NCI-H345 (cell line): ENCODE measurements at regions not wholly inside any gene's neighbourhood (a gene's known extent, or its start where the extent isn't known, plus 50 kb on each side); places are given as distances from the start of the nearest gene placed in this dataset.

ENCODE experiments used
- DNase-seq: peaks from one replicate; lab custom pipeline; 2025; lab: John Stamatoyannopoulos, UW

DNA sequence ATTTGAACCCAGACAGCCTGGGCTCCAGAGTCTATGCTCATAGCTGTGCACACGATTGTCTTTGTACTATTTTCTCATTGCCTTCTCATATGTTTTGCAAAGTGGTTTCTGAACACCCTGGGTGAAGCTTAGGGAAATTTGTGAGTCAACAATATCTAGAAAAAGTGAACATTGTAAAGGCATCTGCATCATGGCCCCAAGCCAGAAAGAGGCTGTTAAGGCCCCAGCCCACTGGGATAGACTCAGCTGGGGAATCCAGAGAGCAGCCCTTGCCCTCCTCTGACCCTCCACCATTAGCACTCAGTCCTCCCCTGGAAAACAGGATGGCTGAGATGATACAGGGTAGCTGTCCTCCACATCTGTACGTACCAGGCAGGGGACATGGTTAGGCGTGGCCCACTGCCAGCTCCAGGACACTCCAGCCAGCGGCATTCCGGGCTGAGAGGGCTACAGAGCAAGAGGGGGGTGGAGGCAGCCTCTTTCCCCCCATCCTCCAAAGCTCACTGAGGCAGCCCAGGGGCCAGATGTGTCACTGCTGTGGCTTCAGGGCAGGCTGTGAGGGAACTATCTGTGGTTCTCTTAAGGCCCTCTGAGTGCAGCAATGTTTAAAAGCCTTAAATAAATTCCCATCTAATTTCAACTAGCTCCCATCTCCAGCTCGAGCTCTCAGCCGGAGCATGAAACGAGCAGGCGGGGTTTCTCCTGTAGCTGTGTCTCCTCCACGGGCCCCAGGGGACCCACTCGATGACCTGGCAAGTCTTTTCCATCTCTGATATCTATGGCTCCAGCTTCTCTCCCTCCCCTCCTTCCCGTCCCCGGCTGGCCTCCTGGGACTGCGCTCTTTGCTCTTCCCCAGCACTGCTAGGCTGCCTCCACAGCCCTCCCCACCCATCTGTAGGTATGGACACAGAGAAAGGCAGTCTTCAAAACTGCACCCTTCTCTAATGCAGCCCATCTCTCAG, 209.4 kb upstream of the LRFN2 start:
- DNase-seq, result peak; percentile 46

DNA sequence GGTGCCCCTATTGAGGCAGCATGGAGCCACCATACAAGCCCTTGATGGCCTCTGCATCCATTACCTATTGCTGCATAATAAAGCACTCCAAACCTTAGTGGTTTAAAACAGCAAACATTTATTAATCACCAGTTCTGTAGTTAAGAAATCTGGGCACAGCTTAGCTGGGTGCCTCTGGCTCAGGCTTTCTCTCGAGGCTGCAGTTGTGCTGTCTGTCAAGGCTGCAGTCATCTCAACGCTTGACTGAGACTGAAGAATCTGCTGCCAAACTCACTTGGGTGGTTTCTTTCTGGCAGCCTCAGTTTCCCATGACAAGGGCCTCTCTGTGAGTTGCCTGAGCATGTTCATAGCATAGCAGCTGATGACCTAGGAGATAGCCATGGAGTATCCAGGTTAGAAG, 207.4 kb upstream of the LRFN2 start:
- DNase-seq, result no peak

DNA sequence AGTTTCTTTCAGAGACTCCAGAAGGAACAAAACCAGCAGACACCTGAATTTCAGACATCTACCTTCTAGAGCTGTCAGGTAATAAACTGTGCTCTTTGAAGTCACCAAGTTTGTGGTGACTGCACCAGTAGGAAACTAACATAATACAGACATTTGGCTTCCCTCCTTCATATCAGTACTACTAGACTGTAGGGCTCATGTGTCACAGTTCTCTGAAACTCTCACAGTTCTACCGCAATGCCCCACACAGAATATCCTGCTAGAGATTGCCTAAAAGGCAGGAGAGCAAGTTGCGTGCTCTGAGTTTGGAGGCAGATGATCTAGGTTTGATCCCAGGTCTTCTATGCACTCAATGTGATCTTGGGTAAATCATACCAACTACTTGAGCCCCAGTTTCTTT, 205.0 kb upstream of the LRFN2 start:
- DNase-seq, result no peak

DNA sequence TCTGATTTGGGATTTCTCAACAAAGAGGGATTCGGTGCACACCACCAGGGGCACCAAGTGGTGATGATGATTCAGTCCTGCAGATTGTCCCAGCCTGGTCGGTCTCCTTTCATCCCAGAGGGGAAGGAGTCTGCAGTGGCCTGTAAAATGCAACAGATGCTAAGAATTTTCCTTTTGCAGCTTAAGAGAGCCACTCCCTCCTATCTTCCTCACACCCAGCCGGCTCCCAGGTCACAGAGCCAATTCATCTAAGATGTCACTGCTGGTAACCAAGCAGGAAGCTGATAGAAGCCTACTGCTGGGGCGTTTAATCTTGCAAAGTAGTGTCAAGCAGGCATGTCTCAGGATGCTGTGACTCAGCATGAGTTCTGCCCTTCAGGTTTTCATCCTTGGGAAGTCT, 203.8 kb upstream of the LRFN2 start:
- DNase-seq, result no peak

DNA sequence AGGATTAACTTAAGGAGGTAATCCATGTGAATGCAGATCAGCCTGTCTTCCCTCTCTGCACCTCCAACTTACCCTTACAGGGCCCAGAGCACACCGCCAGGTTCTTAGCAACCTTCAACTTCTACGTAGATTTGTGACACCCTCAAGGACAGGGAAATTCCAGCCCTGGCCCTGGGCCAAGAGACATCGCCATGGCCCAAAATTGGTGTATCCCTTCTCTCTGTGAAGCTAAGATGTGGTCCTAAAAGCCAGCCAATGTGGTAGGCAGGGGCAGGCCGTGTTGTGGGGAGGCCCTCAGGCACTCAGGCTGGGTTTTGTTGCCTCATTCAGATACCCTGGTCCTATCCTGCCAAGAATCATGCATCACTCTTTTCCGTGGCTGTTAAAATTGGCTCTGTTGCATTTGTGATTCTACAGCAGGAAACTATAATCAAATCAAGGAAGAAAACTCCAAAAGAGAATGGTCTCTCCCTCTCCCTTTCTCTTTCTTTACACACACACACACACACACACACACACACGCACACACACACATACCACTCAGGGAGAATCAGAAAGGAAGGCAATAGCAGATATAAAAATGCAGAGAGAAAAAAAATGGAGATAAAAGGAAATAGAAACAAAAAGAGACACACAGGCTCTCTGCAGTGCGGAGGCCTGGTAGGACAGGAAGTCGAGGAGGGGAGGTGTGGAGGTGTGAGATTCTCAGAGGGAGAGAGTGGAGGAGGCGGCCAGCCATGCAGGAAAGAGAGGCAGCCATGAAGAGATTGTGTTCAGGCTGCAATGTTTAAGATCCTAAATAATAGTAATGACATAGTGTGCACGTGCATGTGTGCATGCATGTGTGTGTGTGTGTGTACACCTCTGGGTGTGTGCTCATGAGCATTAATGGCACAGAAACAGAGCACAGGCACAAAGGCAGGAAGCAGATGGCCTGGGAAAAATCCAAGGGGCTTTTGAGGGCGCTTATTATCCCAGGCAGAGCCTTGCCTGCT, 201.8 kb upstream of the LRFN2 start:
- no peak for DNase-seq

DNA sequence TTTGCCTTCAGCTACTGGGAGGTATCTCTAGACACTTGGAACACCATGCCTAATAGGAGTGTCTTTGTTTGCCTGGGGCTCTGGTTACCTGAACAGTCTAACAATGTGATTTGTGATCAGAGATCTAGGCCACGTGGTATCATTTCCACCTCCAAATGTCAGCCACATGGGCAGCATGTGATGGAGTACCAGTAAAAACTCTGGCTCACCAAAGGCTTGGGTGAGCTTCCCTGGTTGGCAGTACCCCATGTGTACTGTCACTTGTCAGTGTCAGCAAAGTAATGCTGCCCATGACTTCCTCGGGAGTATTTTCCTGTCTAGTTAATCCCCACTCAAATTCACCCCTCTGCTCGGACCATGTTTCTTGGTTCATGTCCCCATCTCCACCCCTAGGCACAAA, 195.2 kb upstream of the LRFN2 start:
- no peak for DNase-seq

DNA sequence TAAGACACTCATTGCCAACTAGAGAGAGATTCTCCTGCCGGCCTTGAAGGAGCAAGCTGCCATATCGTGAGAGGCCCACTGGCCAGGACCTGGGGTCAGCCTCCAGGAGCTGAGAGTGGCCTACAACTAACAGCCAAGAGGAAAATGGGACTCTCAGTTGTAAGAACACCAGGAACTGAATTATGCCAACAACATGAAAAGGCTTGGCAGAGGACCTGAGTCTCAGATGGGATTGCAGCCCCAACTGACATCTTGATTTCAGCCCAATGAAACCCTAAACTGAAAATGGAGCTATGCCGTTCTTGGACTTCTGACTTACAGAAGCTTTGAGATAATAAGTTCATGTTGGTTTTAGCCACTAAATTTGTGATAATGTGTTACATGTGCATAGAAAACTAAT, 193.5 kb upstream of the LRFN2 start:
- DNase-seq, result no peak

DNA sequence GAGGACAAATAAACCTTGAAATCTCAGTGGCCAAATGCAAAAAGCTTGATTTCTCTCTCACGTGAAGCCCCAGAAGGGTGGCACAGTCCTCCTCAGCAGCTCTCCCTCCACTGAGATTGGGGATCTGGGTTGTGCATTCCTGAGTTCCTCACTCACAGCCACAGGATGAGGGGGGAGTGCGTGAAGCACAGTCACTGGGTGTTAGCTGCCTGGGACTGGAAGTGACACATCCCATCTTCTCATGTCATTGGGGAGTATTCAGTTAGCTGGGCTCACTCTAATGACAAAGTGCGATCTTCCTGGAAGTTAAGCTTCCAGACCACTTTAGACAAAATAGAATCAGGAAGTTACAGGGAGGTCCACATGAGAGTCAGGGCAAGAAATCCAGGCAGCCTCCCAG, 192.2 kb upstream of the LRFN2 start:
- DNase-seq, result no peak

DNA sequence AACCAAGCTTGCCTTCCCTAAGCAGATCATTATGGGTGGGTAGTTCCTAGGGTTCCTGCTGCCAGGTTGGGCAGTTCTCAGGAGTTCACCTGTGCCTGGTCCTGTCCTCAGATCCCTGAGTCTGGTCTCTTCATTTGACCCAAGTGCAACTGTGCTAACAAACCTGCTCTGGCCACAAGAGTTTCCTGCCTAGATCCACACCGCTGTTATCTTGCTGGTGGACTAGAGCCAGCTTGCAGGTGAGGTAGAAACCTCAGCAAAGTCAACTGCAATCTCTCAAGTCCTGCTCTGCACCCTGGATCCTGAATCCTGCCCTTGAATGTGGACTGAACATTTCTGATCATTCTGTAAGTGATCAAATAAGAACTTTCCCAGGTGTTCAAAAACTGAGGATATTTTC, 191.8 kb upstream of the LRFN2 start:
- DNase-seq, result no peak

DNA sequence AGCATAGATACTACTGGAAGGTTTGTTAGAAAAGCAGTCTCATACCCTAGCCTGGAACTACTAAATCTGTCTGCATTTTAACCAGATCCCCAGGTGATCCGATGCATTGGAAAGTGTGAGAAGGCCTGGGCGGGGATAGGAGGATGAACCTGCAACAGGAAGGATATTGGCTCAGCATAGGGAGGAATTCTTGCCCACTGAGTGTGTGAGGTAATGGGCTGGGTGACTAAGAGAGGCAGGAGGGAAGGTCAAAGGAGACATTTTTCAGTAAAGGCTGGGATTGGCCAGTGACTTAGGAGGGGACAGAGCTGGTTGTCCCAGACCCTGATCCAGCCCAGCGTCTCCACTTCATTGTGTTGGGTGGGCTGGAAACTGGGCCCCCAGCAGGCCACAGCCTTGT, 191.0 kb upstream of the LRFN2 start:
- DNase-seq, result no peak

DNA sequence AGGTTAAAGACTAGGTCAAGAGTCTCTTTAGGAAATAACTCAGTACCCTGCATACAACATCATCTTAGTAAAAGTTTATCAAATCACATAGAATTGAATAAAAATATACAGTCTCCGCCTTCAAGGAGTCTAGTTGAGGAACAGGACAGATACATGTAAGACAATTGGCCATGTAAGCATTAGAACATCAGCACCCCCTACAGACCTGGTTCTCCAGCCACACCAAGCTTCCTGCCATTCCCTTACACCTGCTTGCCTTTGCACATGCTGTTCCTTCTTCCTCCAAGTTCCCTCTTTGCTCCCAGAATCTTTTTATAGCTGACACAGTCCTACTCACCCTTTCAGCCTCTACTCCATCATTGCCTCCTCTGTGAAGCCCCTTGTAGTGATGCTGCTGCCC, 187.8 kb upstream of the LRFN2 start:
- no peak for DNase-seq

DNA sequence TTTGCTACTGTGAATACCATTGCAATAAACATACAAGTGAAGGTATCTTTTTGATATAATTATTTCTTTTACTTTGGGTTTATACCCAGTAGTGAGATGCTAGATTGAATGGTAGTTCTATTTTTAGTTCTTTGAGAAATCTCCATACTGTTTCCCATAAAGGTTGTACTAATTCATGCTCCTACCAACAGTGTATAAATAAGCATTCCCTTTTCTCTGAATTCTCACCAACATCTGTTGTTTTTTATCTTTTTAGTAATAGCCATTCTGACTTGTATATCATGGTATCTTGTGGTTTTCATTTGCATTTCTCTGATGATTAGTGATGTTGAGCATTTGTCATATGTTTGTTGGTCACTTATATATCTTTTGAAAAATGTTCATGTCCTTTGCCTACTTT, 183.6 kb upstream of the LRFN2 start:
- no peak for DNase-seq

DNA sequence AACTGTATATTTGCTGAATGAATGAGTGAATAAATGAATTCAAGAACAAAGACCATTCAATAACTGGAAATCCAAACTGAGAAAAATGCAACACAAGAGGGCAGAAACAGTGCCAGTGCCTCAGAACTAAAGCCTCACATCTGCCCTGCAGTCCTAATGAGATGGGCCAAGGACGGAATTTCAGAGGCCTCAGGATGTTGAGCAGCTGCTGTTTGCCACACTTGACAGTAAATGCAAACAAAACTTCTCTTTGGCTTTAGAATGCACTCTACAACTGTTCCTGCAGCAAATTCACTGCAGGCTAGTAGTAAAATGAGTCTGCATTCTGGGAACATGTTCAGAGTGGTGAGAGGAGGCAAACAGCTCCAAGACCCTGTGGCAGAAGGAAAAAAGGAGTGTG, 177.6 kb upstream of the LRFN2 start:
- peak; percentile 10 for DNase-seq

DNA sequence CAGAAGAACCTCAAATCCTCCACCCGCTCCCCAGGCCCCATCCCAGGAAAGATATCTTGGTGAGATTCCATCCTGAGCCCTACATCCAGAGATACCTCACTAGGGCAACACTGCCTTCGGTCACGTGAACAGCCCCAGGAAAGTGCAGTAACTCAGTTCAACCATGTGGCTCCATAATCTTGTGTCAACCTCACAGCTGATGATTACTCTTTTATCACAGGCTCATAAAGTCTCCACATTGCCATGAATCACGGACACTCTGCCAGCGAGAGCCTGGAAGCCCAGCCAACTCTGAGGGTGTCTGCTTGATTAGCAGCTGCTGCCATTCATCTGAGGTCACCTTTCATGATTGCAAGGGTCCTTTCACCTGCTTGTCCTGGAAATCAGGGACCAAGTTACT, 175.8 kb upstream of the LRFN2 start:
- no peak for DNase-seq

DNA sequence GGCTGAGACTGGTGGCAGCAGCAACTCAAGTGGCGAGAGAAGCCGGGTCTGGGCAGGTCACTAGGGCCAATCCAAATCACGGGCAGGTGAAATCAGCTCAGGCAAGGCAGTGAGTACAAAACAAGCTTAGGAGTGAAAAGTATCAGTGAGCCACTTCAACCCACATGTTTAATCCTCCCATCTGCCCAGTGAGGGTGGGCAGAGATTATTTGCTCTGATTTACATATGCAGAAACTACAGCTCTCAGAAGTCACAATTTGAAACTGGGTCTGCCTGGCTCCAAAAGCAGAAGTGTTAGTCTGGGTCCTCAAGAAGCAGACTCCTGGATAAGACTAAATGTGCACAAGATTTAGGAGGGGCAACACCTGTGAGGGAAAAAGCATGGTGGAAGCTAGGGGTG, 173.7 kb upstream of the LRFN2 start:
- DNase-seq, result no peak

DNA sequence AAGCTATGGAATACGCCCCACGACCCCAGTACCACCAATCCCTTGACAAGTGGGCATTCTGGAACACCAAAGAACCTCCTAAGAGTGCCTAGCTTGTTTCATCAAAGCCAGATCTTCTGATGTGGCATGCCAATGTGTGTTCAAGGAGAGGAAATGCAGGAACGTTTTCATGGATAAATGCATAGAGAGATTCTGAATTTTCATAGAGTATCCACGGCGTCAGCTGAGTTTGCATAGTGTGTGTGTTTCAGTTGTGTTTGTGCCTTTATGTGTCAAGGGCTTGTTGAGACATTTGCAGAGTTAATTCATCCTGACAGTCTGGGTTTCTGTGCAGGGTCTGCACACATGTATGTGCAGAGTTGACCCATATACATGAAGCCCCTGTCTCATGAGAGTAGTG, 172.7 kb upstream of the LRFN2 start:
- no peak for DNase-seq

DNA sequence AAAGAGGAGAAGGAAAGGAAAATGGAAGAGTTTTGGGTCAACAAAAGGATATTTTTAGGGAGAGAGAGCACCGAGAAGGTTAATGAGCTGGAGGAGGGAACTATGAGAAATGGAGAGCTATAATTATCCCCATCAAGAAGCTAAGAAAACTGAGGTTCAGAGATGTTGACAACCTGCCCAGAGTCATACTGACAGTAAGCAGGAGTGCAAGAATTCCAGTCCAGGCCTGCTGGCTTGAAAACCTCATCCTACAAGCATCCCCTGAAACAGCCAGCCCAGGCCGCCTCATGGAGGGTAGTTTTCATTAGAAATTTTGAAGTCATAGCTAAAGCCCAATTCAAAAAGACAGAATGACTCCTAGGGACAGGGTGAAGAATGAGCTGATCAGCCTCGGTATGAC, 172.1 kb upstream of the LRFN2 start:
- DNase-seq, result no peak

DNA sequence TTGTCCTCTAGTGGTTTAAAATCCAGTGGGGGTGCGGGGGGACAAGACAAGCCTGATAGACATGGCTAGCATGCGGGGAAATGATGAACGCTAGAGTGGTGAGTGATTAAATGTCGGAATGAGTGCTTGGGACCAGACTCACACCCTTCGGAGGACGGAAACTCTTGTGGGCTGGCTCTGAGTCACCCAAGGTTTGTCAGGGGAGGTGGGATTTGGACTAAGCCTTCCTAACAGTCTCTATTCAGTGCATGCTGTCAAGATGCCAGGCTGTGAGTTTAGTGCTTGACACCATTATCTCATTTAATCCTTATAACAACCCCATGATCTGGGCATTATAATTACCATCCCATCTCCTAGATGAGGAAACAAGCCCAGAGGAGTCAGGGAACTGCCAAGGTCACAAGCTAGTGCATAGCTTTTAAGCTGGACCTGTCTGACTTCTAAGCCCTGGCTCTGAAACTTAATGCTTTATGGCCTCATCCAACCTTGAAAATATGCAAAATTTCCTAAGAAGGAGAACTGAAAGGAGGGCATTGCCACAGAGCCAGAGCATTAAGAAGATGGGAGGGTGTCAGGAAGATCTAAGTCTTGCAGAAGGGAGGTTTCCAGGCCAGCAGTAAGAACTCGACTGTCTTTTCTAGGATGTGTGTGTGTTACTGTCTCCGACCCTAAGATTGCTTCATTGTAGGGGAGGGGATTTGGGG, 168.7 kb upstream of the LRFN2 start:
- no peak for DNase-seq

DNA sequence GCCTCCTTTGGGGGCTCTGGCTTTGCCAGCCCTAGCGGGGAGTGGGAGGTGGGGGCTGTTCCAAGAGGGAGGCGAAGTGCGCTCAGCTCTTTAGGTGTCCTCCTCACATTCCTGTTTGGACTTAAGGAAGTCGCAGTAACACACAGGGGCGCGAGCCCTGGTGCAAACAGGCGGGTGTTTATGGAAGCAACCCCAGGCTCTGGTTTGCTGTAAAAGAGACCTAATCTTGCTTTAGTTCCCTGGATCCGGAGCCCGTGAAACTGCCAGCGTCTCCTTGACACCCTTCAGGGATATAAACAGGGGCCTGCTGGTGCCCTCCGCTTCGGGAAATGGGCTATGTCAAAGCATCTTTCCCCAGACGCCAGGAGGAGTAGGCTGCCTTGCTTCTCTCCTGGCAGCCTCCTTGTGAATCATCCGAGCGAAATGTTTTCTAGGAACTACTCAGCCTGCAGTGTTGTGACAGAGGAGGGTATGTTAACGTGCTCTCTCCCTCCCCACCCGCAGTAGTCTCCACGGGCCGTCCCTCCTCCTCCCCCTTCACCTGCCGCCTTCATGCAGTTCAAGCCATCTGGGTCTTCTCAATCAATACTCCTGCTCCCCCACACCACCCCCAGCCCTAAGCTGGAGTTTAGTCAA, 168.0 kb upstream of the LRFN2 start:
- DNase-seq, result no peak

DNA sequence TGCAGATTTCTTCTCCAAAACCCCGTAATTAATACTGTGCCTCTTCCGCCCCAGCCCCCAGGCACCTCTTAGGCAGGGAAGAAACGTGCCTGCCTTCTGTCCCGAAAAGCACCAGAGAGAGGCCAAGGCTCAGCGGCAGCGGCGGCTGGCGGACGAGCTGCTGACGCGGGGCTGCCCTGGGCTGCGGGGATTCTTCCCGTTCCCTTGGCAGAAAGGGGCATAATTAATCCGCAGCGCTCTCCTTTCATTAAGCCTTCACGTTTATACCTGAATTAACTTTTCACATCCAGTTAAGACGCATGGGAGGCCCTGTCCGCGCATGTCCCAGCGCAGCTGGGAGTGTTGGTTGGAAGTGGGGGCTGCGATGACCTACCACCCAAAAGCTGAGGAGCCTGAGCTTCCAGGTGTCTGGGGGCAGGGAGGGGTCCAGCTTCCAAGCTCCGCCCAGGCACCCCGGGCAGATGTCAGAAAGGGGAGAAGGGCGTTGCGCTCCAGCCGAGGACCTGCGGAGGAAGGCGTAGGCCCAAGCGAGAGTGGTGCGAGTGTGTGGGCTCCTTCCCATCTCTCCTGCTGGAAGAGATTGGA, 167.4 kb upstream of the LRFN2 start:
- no peak for DNase-seq

DNA sequence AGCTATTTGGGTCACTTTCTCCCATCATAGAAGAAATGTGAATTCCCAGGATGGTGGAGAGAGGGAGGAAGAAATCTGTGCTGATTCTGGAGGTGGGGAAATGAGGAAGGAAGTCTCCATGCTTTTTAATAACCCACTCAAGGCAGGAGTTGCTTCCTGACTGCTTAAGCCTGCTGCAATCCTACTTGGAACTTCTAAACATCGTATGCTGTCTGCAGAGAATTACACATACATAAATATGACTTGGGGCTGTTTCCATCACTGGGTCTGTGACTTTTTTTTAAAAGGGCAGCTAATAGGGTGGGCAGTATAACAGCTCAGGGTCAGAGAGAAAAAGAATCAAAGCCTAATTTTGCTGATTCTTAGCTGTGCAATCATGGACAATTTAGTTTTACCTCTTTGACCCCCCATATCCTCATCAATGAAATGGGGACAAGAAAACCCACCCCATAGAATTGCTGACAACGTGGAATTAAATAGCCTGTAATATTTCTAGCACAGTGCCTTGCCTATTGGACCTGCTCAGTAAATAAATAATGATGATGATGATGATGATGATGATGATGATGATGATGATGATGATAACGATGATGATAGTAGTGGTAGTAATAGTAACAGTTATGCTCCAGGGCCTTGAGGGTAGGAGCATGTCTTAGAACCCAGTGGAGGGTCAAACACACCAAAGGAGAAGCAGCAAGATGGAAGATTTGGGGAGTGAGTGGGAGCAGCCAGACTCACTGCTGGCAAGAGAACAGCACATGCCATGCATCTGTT, 166.7 kb upstream of the LRFN2 start:
- DNase-seq, result no peak
